DOHH2 (cell line): ENCODE measurements at regions not wholly inside any gene's neighbourhood (a gene's known extent, or its start where the extent isn't known, plus 50 kb on each side); places are given as distances from the start of the nearest gene placed in this dataset.

Experiments used
- CTCF ChIP-seq: fragments of 200-600 bp; sonication (generic); IDR thresholded peaks from one replicate; pipeline ENCODE4 v1.5.1; 2014; ENCODE audit warnings: antibody characterized with exemption, mild to moderate bottlenecking, low read depth, low read length; ENCODE audit not compliant: poor library complexity, severe bottlenecking
- EZH2phosphoT487 ChIP-seq: fragments of 200-600 bp; sonication (generic); IDR thresholded peaks from 2 replicates; pipeline ENCODE4 v1.6.1; 2017; ENCODE audit warnings: borderline replicate concordance, mild to moderate bottlenecking, antibody characterized with exemption, low read length, moderate library complexity, mixed read lengths

- TF ChIP-seq CTCF (no peak), EZH2phosphoT487 (no peak)
Measured at GRCh38 chr6:1536526-1537429, 72.9 kb upstream of the FOXC1 start.
